H1 (cell line): ENCODE measurements at regions not wholly inside any gene's neighbourhood (a gene's known extent, or its start where the extent isn't known, plus 50 kb on each side); places are given as distances from the start of the nearest gene placed in this dataset.

Experiments
- CTCF ChIA-PET: fragments of 300-600 bp; sonication (Branson Sonifier 250); formaldehyde crosslinking; loops from one replicate; lab custom pipeline; 2021; ENCODE audit not compliant: partially characterized antibody; lab: Charles Lee
- POLR2A ChIA-PET: fragments of 300-600 bp; sonication (Branson Sonifier 250); formaldehyde crosslinking; loops from one replicate; lab custom pipeline; 2021; ENCODE audit warnings: inconsistent platforms; ENCODE audit not compliant: partially characterized antibody; lab: Charles Lee
- DNase-seq, 2 experiments: peaks; one replicate each; pipeline versions ENCODE4 v3.0.0 to v3.0.0-alpha.2; 2010 to 2022; ENCODE audit warnings: low spot score in 2 of 2, low read depth in 1 of 2, mixed read lengths in 1 of 2
- FAIRE-seq: peaks from 2 replicates; lab custom pipeline; 2011; peaks lifted over from hg19 to GRCh38; lab: Jason Lieb, UNC
- H2AFZ ChIP-seq: 2 replicates; pipeline ENCODE4 v1.8.1; 2012; ENCODE audit warnings: low read length, inconsistent platforms
- H2AK5ac ChIP-seq: 2 replicates; pipeline ENCODE4 v1.6.1; 2013; ENCODE audit warnings: low read depth, low read length
- H2BK120ac ChIP-seq: replicated peaks from 2 replicates; pipeline ENCODE3; 2013; ENCODE audit warnings: low read depth, low read length, inconsistent platforms
- H2BK12ac ChIP-seq: 2 replicates; pipeline ENCODE4 v1.6.1; 2013; ENCODE audit warnings: low read depth, low read length
- H2BK15ac ChIP-seq: 2 replicates; pipeline ENCODE4 v1.6.1; 2013; ENCODE audit warnings: low read length
- H2BK20ac ChIP-seq: 2 replicates; pipeline ENCODE4 v1.6.1; 2013; ENCODE audit warnings: low read length
- H2BK5ac ChIP-seq: 2 replicates; pipeline ENCODE4 v1.6.1; 2013; ENCODE audit warnings: low read depth, low read length
- H3K14ac ChIP-seq: 2 replicates; pipeline ENCODE4 v1.6.1; 2013; ENCODE audit warnings: inconsistent platforms; ENCODE audit not compliant: insufficient read length
- H3K18ac ChIP-seq: 2 replicates; pipeline ENCODE4 v1.6.1; 2013; ENCODE audit warnings: low read length; ENCODE audit errors: extremely low read depth
- H3K23ac ChIP-seq: 2 replicates; pipeline ENCODE4 v1.6.1; 2013; ENCODE audit warnings: inconsistent platforms; ENCODE audit not compliant: insufficient read length
- H3K23me2 ChIP-seq: 2 replicates; pipeline ENCODE4 v1.6.1; 2013; ENCODE audit warnings: low read depth, low read length
- H3K27ac ChIP-seq: 2 replicates; pipeline ENCODE4 v1.6.1; 2011; ENCODE audit warnings: low read depth, low read length, inconsistent platforms
- H3K27me3 ChIP-seq, 4 experiments: replicated peaks in 1 of 4; 1 replicate in 1 of 4; 2 replicates in 3 of 4; pipeline versions ENCODE4 v1.6.1 to v1.8.1; 2011 to 2013; ENCODE audit warnings: low read length in 3 of 4, mild to moderate bottlenecking in 3 of 4, inconsistent platforms in 2 of 4, mixed read lengths in 2 of 4, moderate library complexity in 1 of 4; ENCODE audit not compliant: control insufficient read depth in 3 of 4, insufficient read depth in 3 of 4; ENCODE audit errors: extremely low read depth in 1 of 4
- H3K36me3 ChIP-seq, 4 experiments: 2 replicates each; pipeline versions ENCODE4 v1.6.1 to v1.8.1; 2011 to 2013; ENCODE audit warnings: mild to moderate bottlenecking in 4 of 4, low read length in 3 of 4, moderate library complexity in 2 of 4, control low read depth in 1 of 4, inconsistent platforms in 1 of 4; ENCODE audit not compliant: insufficient read depth in 4 of 4, control insufficient read depth in 2 of 4
- H3K4ac ChIP-seq: replicated peaks from 2 replicates; pipeline ENCODE3; 2013; ENCODE audit warnings: low read length, low read depth, mixed read lengths, inconsistent platforms; ENCODE audit not compliant: insufficient read length
- H3K4me1 ChIP-seq, 4 experiments: replicated peaks in 1 of 4; 1 replicate in 1 of 4; 2 replicates in 3 of 4; pipeline versions ENCODE4 v1.6.1 to v1.8.1; 2011 to 2013; ENCODE audit warnings: low read length in 3 of 4, inconsistent platforms in 2 of 4, mixed read lengths in 1 of 4; ENCODE audit not compliant: insufficient read depth in 4 of 4, control insufficient read depth in 3 of 4
- H3K4me2 ChIP-seq, 2 experiments: 2 replicates each; pipeline versions ENCODE4 v1.6.1 to v1.8.1; 2011 to 2013; ENCODE audit warnings: low read depth in 2 of 2, low read length in 2 of 2, control low read depth in 1 of 2, inconsistent platforms in 1 of 2, mild to moderate bottlenecking in 1 of 2; ENCODE audit not compliant: insufficient read depth in 1 of 2
- H3K4me3 ChIP-seq, 4 experiments: fragments of 200-600, 300-600 bp in 1 of 4; sonication (generic), shearing (Covaris generic), sonication (Bioruptor Twin) in 1 of 4; 2 replicates each; pipeline versions ENCODE4 v1.5.1 to v1.8.1; 2011 to 2016; ENCODE audit warnings: low read length in 4 of 4, low read depth in 3 of 4, control low read depth in 2 of 4, inconsistent platforms in 2 of 4, mild to moderate bottlenecking in 2 of 4, mixed read lengths in 1 of 4, moderate library complexity in 1 of 4; ENCODE audit not compliant: insufficient read depth in 2 of 4; ENCODE audit errors: extremely low read depth in 1 of 4
- H3K56ac ChIP-seq: replicated peaks from 2 replicates; pipeline ENCODE3; 2013; ENCODE audit warnings: low read depth, mild to moderate bottlenecking, mixed read lengths, low read length, inconsistent platforms; ENCODE audit not compliant: insufficient read length
- H3K79me1 ChIP-seq: 2 replicates; pipeline ENCODE4 v1.6.1; 2013; ENCODE audit warnings: low read depth, low read length, control low read depth
- H3K79me2 ChIP-seq, 2 experiments: 2 replicates each; pipeline versions ENCODE4 v1.6.1 to v1.8.1; 2012 to 2013; ENCODE audit warnings: low read length in 2 of 2, mild to moderate bottlenecking in 2 of 2, inconsistent platforms in 1 of 2; ENCODE audit not compliant: insufficient read depth in 2 of 2, control insufficient read depth in 1 of 2
- H3K9ac ChIP-seq, 4 experiments: replicated peaks in 1 of 4; 1 replicate in 1 of 4; 2 replicates in 3 of 4; pipeline versions ENCODE4 v1.6.1 to v1.8.1; 2011 to 2013; ENCODE audit warnings: low read depth in 3 of 4, low read length in 3 of 4, control low read depth in 2 of 4, mild to moderate bottlenecking in 2 of 4, moderate library complexity in 2 of 4, inconsistent platforms in 1 of 4; ENCODE audit errors: extremely low read depth in 1 of 4
- H3K9me3 ChIP-seq, 2 experiments: 2 replicates each; pipeline versions ENCODE4 v1.6.1 to v1.8.1; 2012 to 2013; ENCODE audit warnings: mild to moderate bottlenecking in 2 of 2, moderate library complexity in 2 of 2, control low read depth in 1 of 2, inconsistent platforms in 1 of 2, low read depth in 1 of 2, low read length in 1 of 2, mixed read lengths in 1 of 2; ENCODE audit not compliant: insufficient read depth in 2 of 2
- H4K20me1 ChIP-seq, 2 experiments: replicated peaks in 1 of 2; 2 replicates each; pipeline versions ENCODE3 to v1.8.1; 2011 to 2013; ENCODE audit warnings: inconsistent platforms in 2 of 2, low read length in 2 of 2, mild to moderate bottlenecking in 1 of 2; ENCODE audit not compliant: insufficient read depth in 2 of 2, control insufficient read depth in 1 of 2
- H4K5ac ChIP-seq: 2 replicates; pipeline ENCODE4 v1.6.1; 2013; ENCODE audit warnings: low read length, low read depth, mixed read lengths, inconsistent platforms; ENCODE audit not compliant: insufficient read length
- H4K8ac ChIP-seq: 2 replicates; pipeline ENCODE4 v1.8.0; 2013; ENCODE audit warnings: mild to moderate bottlenecking, moderate library complexity, low read length, inconsistent platforms; ENCODE audit not compliant: insufficient read depth; ENCODE audit errors: extremely low read depth
- H4K91ac ChIP-seq: replicated peaks from 2 replicates; pipeline ENCODE3; 2013; ENCODE audit warnings: low read length, mixed read lengths, inconsistent platforms; ENCODE audit not compliant: insufficient read length
- CREB1 ChIP-seq: IDR thresholded peaks from 2 replicates; pipeline ENCODE4 v1.6.1; 2012; ENCODE audit warnings: inconsistent platforms
- CTBP2 ChIP-seq: IDR thresholded peaks from 2 replicates; pipeline ENCODE4 v1.7.0; 2011; ENCODE audit warnings: borderline replicate concordance, mild to moderate bottlenecking, moderate library complexity, mixed read lengths, low read length; ENCODE audit not compliant: insufficient read depth, insufficient read length
- JUN ChIP-seq: IDR thresholded peaks from 2 replicates; pipeline ENCODE4 v1.6.1; 2011; ENCODE audit warnings: low read depth, mild to moderate bottlenecking, improper control_type of control experiment, low read length
- MAFK ChIP-seq: IDR thresholded peaks from 2 replicates; pipeline ENCODE4 v1.6.1; 2012; ENCODE audit warnings: low read depth, mild to moderate bottlenecking, improper control_type of control experiment, low read length
- RAD21 ChIP-seq, 2 experiments: IDR thresholded peaks in 1 of 2; conservative IDR thresholded peaks in 1 of 2; 2 replicates each; pipeline ENCODE4 v1.6.1; 2011; ENCODE audit warnings: low read depth in 2 of 2, low read length in 2 of 2, improper control_type of control experiment in 1 of 2, inconsistent platforms in 1 of 2, mild to moderate bottlenecking in 1 of 2, moderate library complexity in 1 of 2
- RBBP5 ChIP-seq: IDR thresholded peaks from 2 replicates; pipeline ENCODE4 v1.7.1; 2012; ENCODE audit warnings: low read depth, mild to moderate bottlenecking, inconsistent platforms, low read length, moderate library complexity, borderline replicate concordance
- RFX5 ChIP-seq: IDR thresholded peaks from 2 replicates; pipeline ENCODE4 v1.6.1; 2011; ENCODE audit warnings: low read depth, low read length, improper control_type of control experiment, borderline replicate concordance
- SAP30 ChIP-seq: fragments of 300-600 bp; sonication (generic); IDR thresholded peaks from 2 replicates; pipeline ENCODE4 v1.7.1; 2012; ENCODE audit warnings: low read length, moderate library complexity, mild to moderate bottlenecking, inconsistent platforms; ENCODE audit not compliant: insufficient read depth, insufficient replicate concordance
- SIX5 ChIP-seq: IDR thresholded peaks from 2 replicates; pipeline ENCODE4 v1.6.1; 2011; ENCODE audit warnings: mild to moderate bottlenecking, low read depth, low read length
- SP2 ChIP-seq: IDR thresholded peaks from 2 replicates; pipeline ENCODE4 v1.6.1; 2012; ENCODE audit warnings: mild to moderate bottlenecking, low read length, inconsistent platforms
- WGBS, 2 experiments: shearing (Covaris generic) in 1 of 2; methylation state at CpG; one replicate each; pipeline versions ENCODE4 v1.1.6 to v1.1.7; 2013 to 2015; ENCODE audit warnings: low lambda C conversion rate in 2 of 2, mixed read lengths in 2 of 2, inconsistent platforms in 1 of 2, low coverage in 1 of 2, missing lambda C conversion rate in 1 of 2; ENCODE audit not compliant: insufficient replicate concordance in 2 of 2, insufficient coverage in 1 of 2, insufficient read length in 1 of 2; ENCODE audit errors: extremely low coverage in 1 of 2, missing lambda C conversion rate in 1 of 2; 5-methylcytosine and 5-hydroxymethylcytosine counted together
- TF ChIP-seq, protein P1 (sequence below): IDR thresholded peaks from 2 replicates; pipeline ENCODE4 v1.6.1; 2011; ENCODE audit warnings: low read length, improper control_type of control experiment
- TF ChIP-seq, protein P2 (sequence below): IDR thresholded peaks from 2 replicates; pipeline ENCODE4 v1.6.1; 2012; ENCODE audit warnings: low read length, inconsistent platforms

- Histone ChIP-seq H3K4me2 (no peak overlapping the region), H3K9ac (no peak overlapping the region), H3K27ac (no peak overlapping the region), H2BK15ac (no peak overlapping the region), H3K4me3 (no peak overlapping the region), H4K8ac (no peak overlapping the region), H3K79me2 (no peaks in the 10 kb centered on the region), H3K23me2 (peaks cover 2% of the 10 kb centered on the region; the same call in 1 of the 2 replicates), H3K18ac (no peak overlapping the region), H3K9me3 (no peaks in the 10 kb centered on the region), H3K36me3 (no peaks in the 10 kb centered on the region), H2BK12ac (no peak overlapping the region), H3K14ac (no peak overlapping the region), H4K20me1 (no peaks in the 10 kb centered on the region), H3K56ac (no peak overlapping the region), H3K4me1 (peaks cover 0 to 2% (median 0%) of the 10 kb centered on the region in 4 experiments; a peak in 1 of 7 replicates), H3K27me3 (no peaks in the 10 kb centered on the region), H2AK5ac (no peak overlapping the region), H3K4ac (no peak overlapping the region), H2BK5ac (no peak overlapping the region), H2BK20ac (no peak overlapping the region), H4K5ac (no peak overlapping the region), H2AFZ (no peak overlapping the region), H3K79me1 (no peaks in the 10 kb centered on the region), H3K23ac (no peak overlapping the region), H4K91ac (no peak overlapping the region), H2BK120ac (no peak overlapping the region)
- CTCF ChIA-PET = interaction anchor here (1.2 kb wide), 1 partner anchor 12 kb away, joined by 4 read pairs; no protein-coding TSS in a partner anchor
- WGBS, 2 experiments = 91 to 100% methylated on average over 1 of the region's 1 CpG
- POLR2A ChIA-PET = no interaction called here
- DNase-seq (no peak), FAIRE-seq (no peak)
- TF ChIP-seq RAD21 (IDR thresholded peaks at IDR 0.05 in 1 of 2, conservative IDR thresholded peaks at IDR 0.05 in 1 of 2; ENCODE audit: low read depth in 2 of 2, low read length in 2 of 2) (no peak), CREB1 (no peak), RFX5 (no peak), CTBP2 (no peak), SIX5 (no peak), MAFK (no peak), SAP30 (no peak), JUN (no peak), RBBP5 (no peak), SP2 (no peak)
- TF ChIP-seq, protein P1, sequence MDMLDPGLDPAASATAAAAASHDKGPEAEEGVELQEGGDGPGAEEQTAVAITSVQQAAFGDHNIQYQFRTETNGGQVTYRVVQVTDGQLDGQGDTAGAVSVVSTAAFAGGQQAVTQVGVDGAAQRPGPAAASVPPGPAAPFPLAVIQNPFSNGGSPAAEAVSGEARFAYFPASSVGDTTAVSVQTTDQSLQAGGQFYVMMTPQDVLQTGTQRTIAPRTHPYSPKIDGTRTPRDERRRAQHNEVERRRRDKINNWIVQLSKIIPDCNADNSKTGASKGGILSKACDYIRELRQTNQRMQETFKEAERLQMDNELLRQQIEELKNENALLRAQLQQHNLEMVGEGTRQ = no peak
- TF ChIP-seq, protein P2, sequence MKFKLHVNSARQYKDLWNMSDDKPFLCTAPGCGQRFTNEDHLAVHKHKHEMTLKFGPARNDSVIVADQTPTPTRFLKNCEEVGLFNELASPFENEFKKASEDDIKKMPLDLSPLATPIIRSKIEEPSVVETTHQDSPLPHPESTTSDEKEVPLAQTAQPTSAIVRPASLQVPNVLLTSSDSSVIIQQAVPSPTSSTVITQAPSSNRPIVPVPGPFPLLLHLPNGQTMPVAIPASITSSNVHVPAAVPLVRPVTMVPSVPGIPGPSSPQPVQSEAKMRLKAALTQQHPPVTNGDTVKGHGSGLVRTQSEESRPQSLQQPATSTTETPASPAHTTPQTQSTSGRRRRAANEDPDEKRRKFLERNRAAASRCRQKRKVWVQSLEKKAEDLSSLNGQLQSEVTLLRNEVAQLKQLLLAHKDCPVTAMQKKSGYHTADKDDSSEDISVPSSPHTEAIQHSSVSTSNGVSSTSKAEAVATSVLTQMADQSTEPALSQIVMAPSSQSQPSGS = no peak
Observed at GRCh38 chr16:6966925-6967324, 365.7 kb upstream of the RBFOX1 start.
